KBM-7 (cell line): ENCODE measurements at regions not wholly inside any gene's neighbourhood (a gene's known extent, or its start where the extent isn't known, plus 50 kb on each side); places are given as distances from the start of the nearest gene placed in this dataset.

Experiments
- DNase-seq: peaks from one replicate; pipeline ENCODE4 v3.0.0-alpha.2; 2015
- in situ Hi-C: fragments of 300-500 bp; cut with MboI; formaldehyde crosslinking; loops from 2 replicates; pipeline ENCODE4 v1.14.3; 2020; ENCODE audit warnings: low sequenced_read_pairs, low pct_unique_long_range_greater_than_20kb, mixed read lengths

DNA sequence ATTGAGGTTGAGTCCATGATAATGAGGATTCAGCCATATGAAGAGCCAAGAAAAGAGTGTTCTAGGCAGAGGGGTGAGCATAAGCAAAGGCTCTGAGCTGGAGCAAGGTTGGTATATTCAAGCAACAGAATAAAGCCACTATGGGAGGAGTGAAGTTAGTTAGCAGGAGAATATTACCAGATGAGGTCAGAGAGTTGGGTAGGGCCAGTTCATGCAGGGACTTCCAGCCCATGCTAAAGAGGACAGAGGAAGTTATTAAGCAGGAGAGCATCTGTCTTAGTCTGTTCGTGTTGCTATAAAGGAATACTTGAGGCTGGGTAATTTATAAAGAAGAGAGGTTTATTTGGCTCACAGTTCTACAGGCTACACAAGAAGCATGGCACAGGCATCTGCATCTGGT, 57.1 kb upstream of the ATG10 start:
- in situ Hi-C loops = no loop called here
- no peak for DNase-seq

- in situ Hi-C loops = no loop called here
These were observed 58.9 kb upstream of the ATG10 start for GRCh38 chr5:81912933-81913332.

GRCh38 chr5:81909677-81910076, 62.1 kb upstream of the ATG10 start:
- peak; percentile 29 for DNase-seq
- in situ Hi-C loops = no loop called here

More at GRCh38 chr5:81912933-81913332, 58.9 kb upstream of the ATG10 start:
- DNase-seq = no peak

DNA sequence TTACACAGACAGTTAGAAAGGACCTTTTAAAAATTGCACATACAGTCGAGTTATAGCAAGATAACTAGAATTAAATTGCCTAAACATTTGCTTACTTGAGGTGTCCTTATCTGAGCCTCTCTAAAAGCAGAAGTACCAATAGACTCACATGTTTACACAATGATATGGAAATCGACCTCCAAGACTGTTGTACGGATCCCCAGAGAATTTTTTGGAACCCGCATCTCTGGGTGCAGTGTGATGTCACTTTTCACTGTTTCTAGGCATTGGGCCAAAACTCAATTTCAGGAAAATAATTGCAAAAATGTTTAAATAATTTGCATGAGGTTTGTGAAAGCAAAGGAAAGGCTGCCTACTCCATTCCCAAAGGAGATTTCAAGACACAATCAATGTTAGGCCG, 63.1 kb upstream of the ATG10 start:
- in situ Hi-C loops = no loop called here
- DNase-seq = no peak

- DNase-seq = no peak
- in situ Hi-C loops = no loop called here
These were observed 63.8 kb upstream of the ATG10 start for GRCh38 chr5:81908044-81908443.

DNA sequence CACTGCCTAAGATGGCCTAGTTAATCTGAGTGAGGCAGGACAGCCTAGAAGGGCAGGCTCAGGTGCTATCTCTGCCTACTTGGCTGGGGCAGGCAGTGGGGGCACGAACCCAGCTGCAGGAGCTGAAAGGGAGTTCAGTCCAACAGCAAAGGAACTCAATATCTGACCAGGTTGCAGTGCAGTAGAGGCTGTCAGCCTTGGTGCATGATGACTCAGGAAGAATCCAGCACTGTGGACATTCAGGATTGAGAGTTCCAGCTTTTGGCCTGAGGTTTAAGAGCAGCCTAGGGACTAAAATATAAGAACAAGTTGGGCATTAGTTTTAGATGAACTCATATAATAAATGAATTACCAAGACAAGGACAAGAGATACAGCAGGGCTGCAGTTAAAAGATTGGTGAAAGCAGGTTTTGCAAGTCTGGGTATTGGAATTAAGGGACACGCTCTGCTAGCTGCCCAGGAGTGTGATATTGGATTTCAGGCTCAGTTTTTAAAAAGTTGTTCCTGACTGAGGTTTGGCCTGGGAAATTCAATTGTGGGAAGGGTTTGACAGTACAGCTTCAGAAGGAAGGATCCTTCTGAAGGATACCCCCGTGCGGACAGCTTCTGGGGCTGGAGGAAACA, 64.7 kb upstream of the ATG10 start:
- in situ Hi-C loops = no loop called here
- no peak for DNase-seq

GRCh38 chr5:81906086-81906485, 65.7 kb upstream of the ATG10 start:
- no peak for DNase-seq
- in situ Hi-C loops = no loop called here

DNA sequence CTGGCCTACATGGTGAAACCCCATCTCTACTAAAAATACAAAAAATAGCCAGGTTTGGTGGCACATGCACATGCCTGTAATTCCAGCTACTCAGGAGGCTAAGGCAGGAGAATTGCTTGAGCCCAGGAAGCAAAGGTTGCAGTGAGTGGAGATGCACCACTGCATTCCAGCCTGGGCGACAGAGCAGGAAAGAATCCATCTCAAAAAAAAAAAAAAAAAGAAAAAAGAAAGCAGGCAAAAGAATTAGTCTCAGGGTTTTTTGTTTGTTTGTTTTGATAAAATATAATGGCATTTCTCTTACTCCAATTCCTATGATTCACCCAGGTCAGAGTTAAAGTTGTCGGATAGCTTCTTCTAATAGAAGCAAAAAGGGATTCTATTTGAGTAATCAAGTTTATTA, 67.0 kb upstream of the ATG10 start:
- in situ Hi-C loops = no loop called here
- DNase-seq = no peak

- in situ Hi-C loops = no loop called here
These were observed 67.7 kb upstream of the ATG10 start for GRCh38 chr5:81904166-81904565.

DNA sequence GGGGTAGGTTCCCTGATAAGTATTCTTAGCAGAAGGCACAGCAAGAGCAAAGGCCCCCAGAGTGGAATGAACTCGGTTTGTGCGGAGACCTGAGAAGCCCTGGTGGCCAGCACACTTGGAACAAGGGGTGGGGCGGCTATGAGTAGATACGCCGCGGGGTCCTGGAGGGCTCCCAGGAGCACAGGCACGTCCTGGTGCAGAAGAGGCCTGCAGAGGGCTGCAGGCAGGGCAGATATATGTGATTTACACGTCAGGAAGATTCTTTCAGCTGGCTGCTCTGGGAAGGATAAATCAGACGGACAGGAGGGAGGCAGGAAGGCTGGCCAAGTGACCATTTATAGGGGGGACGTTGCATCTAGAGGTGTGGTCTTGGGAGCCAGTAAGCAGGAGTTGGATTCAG, 70.2 kb upstream of the ATG10 start:
- in situ Hi-C loops = no loop called here
- no peak for DNase-seq

More at GRCh38 chr5:81904166-81904565, 67.7 kb upstream of the ATG10 start:
- no peak for DNase-seq

- in situ Hi-C loops = no loop called here
- DNase-seq = no peak
These were observed 72.7 kb upstream of the ATG10 start for GRCh38 chr5:81899123-81899522.

DNA sequence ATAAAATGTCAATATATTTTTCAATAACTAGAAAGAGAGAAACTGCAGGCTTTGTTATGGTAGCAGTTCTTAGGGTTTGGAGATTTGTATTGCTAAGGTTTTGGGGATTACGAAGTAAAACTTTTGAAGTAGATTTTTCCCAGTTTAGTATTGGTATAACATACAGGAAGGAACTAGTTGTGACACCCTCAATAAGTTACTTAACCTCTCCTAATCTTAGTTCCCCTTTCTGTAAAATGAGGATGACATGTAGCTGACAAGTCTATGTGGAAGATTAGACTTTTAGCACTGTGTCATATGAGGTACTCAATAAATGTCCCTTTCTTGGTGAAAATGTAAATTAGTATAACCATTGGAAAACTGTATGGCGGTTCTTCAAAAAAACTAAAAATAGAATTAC, 73.4 kb upstream of the ATG10 start:
- peak; percentile 70 for DNase-seq
- in situ Hi-C loops = no loop called here

DNA sequence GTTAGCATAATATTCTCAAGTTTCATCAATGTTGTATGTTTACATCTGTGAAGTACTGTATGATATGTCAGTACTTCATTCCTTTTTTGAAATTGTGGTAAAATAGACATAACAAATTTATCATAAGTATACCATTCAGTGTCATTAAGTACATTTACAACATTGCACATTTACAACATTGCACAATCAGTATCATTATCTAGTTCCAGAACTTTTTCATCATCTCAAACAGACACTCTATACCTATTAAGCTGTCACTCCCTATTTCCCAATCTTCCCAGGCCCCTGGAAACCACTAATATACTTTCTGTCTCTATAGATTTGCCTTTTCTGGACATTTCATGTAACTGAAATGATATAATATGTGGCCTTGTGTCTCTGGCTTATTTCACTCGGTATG, 75.1 kb upstream of the ATG10 start:
- peak; percentile 16 for DNase-seq
- in situ Hi-C loops = no loop called here

GRCh38 chr5:81895307-81895706, 76.5 kb upstream of the ATG10 start:
- in situ Hi-C loops = no loop called here

DNA sequence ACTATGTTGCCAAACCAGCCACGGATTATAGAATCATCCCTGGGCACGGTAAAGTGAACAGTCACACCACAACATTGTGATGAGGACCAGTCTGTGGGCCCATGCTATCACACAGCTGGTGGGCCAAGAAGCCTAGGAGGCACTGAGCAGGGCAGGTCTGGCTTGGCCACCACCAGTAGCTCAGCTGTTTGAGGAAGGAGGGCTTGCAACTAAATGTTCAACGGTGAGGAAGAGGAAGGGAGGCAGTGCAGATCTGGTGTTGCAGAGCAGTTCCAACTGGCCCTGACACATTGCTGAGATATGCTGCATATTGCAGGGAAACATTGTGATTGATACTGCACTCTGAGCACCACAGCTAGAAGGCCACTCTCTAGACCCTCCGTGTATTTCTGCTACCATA, 77.9 kb upstream of the ATG10 start:
- DNase-seq = peak; percentile 16
- in situ Hi-C loops = no loop called here

More at GRCh38 chr5:81895307-81895706, 76.5 kb upstream of the ATG10 start:
- DNase-seq = peak; percentile 40

DNA sequence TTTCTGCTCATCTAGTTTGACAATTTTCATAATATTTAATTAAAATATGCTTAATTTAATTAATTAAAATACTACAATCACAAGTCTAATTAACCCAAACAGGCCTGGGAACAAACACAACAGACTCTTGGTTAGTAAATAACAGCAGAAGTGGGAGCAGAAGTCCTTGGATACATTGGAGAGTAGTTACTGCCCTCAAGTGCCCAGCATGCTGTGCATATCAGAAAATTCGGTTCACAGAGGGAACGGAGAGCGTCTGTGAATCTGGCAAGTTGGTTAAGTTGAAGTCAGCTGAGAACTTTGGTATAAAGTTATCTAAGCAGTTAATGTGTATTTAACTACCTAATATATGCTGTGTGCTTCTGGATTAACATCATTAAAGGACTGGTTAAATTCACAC, 87.0 kb upstream of the ATG10 start:
- no peak for DNase-seq
- in situ Hi-C loops = no loop called here

GRCh38 chr5:81883371-81883770, 88.5 kb upstream of the ATG10 start:
- DNase-seq = no peak
- in situ Hi-C loops = no loop called here

DNA sequence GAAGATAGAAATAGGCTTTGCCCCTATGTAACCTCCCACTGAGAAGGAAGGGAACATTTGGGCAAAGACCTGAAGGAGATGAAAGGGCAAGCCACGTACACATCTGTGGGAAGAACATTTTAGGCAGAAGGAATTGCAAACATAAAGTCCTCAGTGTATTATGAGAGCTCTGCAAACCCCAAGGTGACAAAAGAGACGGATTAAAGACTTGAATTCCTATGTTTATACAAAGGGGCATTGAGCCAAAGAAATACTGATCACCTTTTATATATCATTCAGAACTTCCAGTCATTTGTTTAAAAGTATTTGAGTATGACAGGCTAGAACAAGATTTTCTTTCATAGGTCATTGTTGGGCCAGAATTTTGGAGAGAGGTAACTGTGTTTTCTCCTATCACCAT, 90.2 kb upstream of the ATG10 start:
- no peak for DNase-seq
- in situ Hi-C loops = no loop called here

- in situ Hi-C loops = no loop called here
These were observed 91.9 kb upstream of the ATG10 start for GRCh38 chr5:81879936-81880335.

GRCh38 chr5:81878333-81878732, 93.5 kb upstream of the ATG10 start:
- in situ Hi-C loops = no loop called here
- DNase-seq = no peak

More at GRCh38 chr5:81879936-81880335, 91.9 kb upstream of the ATG10 start:
- no peak for DNase-seq

GRCh38 chr5:81866994-81867393, 104.8 kb upstream of the ATG10 start:
- DNase-seq = no peak
- in situ Hi-C loops = no loop called here

DNA sequence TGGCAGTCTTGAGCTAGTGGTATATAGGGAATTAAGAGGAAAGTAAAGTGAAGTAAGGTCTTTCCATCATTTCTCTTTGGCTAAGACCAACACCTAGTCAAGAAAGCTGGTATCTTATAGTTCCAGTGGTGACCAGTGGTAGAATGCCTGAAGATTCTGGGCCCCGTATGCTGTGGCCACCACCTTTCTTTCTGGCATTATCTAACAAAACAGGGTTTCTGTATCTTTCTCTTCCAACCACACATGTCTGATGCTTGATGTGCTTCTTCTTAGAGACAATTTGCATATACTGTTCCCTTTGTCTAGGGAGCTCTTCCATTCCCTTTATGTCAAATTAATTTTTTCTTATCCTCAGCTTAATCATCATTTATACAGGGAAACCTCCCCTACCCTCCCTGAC, 109.9 kb upstream of the SSBP2 start:
- no peak for DNase-seq
- in situ Hi-C loops = no loop called here
